GM19238 (cell line): ENCODE measurements at regions not wholly inside any gene's neighbourhood (a gene's known extent, or its start where the extent isn't known, plus 50 kb on each side); places are given as distances from the start of the nearest gene placed in this dataset.
"Not testable (repeated sequence)": the region's sequence is repeated elsewhere in the genome, so short reads cannot be mapped to it uniquely, and the experiment has no call there.

Experiments
- DNase-seq: peaks from one replicate; pipeline ENCODE4 v3.0.0; 2011; ENCODE audit warnings: low spot score; ENCODE audit not compliant: insufficient read length

DNA sequence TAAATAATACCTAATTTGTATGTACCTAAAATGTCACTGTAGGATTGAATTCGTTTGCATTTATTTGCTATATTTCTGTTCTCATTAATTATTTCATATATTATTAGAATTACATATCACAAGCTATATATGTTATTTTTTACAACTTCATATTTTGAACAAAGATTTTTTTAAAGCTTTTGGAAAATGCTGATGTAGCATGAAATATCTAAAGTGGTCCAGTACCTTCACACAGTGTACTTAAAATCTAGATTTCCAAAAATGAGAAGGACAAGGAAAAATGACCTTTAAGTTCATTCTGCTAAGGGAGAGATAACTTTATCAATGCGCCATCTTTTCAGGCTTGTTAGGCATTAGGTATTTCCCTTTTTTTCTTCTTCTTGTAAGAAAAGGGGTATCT, 71.8 kb downstream of the LARP7 start:
- DNase-seq, result no peak

DNA sequence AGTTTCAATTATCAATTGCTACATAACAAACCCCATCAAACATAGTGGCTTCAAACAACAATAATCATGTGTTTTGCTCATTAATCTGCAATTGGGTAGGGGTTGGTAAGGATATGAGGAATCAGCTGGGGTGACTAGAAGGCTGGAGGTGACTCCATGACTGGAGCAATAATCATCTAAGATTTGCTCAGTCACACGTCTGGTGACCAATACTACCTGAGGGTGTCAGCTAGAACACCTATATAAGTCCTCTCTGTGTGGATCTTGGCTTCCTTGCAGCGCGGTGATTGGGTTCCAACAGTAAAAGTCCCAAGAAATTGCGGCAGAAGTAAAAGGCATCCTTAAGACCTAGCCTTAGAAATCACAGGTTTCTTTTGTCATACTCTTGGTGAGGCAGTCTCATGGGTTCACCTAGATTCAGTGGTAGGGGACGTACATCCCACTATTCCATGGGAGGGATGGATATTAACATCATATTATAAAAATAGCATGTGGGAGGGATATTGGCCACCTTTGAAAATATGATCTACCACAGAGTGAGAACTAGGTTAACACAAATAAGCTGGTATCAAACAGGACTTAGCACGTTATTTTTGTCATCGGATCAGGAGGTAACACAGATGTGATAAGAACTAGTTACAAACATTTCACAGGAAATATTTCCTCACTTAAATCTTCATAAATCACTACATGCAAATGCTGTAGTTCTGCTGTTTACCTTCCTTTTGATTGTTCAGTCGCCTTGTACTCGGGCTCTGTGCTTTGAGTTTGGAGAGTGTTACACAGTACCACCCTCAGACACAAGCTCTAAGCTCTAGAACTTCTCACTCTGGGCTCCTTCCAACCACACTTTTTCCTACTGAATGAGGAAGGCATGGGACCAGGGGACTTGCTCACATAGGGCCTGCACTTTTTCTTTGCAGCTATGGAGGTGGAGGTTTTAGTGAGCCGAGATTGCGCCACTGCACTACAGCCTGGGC, 78.3 kb downstream of the LARP7 start:
- DNase-seq, result no peak

DNA sequence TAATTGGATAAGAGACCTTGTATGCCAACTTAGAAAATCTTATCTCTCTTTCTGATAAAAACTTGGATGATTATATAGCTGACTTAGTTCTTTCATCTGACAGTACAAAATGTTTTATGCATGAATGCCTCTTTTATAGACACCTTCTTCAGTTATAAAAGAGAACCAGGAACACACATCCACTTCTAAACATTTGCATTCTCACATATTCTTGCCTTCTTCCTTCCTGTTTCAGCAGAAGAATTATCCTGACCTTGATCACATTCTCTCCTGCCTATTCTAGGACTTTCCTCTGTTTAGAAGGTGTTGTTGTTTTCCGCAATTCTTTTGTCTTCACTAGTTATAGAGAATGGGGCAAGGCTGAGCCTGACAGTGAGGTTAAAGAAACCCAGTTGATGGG, 80.9 kb downstream of the LARP7 start:
- DNase-seq, result no peak

DNA sequence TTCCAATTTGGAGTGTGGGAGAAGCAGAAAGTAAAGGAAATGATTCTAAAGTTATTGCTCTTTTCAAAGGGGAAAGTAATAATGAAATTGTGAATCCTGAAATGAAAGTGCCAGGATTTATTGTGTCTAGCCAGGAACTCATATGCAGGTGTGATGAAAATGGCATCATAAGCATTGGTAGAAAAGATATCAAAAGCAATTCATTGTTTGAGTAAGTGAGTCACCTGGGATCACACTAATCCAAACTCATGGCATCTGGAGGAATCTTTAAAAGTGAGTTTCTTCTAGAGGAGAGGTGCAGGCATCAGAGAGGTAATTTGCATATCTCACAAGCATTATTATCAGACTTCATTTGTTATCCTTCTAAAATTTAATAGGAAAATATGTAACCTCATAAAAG, 84.7 kb downstream of the LARP7 start:
- DNase-seq, result no peak

DNA sequence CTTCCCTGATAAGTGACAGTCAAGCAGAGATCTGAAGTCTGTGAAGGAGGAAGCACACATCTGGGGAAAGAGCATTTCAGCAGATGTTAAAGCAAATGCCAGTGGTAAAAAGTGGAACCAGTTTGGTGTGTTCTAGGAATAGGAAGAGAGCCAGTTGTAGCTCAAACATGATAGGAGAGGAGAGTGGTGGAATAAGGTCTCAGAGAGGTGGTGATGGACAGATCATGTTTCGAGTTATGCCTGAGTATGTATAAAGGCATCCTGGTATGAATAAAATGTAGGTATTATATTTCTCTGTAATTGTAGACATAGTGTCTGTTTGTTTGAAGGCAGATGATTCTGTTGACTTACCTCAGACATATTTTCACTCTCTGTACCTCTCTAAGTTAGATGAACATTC, 89.1 kb downstream of the LARP7 start:
- DNase-seq, result no peak

DNA sequence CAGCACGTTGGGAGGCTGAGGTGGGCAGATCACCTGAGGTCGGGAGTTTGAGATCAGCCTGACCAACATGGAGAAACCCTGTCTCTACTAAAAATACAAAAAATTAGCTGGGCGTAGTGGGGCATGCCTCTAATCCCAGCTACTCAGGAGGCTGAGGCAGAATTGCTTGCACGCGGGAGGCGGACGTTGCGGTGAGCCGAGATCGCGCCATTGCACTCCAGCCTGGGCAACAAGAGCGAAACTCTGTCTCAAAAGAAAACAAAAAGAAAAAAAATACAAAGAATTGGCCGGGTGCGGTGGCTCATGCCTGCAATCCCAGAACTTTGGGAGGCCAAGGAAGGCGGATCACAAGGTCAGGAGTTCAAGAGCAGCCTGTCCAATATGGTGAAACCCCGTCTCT, 90.8 kb downstream of the LARP7 start:
- DNase-seq, result not testable (repeated sequence)

DNA sequence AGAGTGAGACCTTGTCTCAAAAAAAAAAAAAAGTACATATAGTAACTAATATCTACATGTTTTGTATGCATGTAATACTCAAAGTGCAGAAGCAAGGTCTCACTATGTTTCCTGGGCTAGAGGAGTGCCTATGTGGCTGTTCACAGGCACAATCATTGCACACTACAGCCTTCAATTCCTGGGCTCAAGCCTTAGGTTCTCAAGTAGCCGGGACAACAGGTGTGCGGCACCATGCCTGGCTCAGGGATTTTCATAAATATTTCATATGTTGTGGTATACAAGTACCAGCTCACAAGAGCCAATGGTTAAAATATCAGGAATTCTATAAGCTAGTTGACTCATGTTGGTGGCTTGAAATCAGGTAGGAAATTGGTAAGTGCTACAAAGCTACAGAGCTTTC, 94.8 kb downstream of the LARP7 start:
- DNase-seq, result no peak

DNA sequence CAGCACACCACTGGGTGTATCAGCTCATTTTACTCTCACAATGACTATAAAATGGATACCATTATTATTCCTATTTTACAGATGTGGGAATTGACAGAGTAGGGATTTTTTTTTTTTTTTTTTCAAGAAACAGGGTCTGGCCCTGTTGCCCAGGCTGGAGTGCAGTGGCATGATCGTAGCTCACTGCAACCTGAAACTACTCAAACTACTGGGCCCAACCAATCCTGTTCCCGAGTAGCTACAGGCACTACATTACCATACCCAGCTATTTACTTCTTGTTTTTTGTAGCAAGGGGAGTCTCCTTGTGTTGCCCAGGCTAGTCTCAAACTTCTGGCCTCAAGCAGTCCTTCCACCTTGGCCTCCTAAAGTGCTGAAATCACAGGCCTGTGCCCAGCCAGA, 95.2 kb downstream of the LARP7 start:
- DNase-seq, result no peak

DNA sequence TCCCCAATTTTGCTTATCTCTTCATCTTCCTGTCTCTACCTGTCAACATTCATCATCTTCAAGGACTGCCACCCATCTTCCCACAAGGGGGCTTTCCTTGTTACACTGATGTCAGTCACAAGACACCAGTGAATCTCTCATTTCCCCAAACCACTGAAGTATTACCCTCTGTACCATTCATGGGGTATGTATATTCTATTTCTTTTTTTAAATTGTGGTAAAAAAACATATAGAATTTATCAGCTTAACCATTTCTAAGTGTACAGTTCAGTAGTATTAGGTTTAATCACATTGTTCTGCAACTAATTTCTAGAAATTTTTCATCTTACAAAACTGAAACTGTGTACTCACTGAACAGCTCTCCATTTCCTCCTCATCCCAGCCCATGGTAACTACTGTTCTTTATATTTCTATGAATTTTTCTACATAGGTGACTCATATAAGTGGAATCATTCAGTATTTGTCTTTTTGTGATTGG, 98.6 kb downstream of the LARP7 start:
- no peak for DNase-seq

DNA sequence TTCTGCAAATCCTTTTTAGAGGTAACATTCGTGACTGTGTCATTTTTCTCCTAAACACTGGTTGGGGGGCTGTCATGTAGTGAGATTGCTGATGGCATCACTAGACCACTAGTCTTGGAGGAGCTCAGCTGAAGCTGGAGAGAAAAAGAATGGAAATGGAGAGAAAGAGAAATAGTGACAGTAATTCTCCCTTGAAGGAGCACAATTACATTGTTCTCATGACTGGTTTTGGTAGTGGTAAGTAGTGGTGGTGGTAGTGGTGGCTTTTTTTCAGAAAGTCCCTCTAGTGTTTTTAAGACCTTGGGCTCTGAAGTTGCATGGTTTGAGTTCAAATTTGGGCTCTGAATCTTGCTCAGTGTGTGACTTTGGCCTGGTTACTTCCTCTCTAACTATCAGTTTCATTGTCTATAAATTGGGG, 99.8 kb downstream of the LARP7 start:
- DNase-seq, result no peak

DNA sequence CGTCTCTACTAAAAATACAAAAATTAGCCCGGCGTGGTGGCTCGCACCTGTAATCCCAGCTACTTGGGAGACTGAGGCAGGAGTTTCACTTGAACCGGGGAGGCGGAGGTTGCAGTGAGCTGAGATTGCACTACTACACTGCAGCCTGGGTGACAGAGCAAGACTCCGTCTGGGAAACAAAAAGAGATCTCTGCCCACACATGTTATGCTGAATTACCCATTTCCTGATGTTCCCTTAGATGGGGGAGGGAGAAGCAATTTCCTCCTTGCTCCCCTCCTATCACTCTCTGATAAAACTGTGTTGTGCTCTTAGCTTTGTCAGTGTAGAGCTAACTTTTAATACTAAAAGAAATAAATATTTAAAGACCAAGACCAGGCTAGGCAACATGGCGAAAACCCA, 102.5 kb downstream of the LARP7 start:
- no peak for DNase-seq

DNA sequence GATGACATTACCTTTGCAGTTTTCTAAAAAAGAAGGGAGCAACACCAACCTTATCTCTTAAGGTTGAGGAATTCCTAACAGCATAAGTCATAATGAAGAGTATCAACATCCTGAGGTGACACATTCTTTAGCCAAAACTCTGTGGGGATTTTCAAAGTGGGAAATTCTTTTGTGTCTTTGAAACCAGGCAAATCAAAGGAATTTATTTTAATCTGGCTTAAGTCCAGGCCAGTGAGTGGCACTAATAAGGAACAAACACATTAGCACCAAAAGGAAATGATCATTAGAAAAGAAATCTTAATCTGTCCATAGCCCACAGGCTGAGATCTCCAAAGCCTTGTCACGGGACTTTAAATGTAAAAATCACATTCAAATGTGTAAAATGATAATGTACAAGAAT, 110.1 kb downstream of the LARP7 start:
- no peak for DNase-seq

DNA sequence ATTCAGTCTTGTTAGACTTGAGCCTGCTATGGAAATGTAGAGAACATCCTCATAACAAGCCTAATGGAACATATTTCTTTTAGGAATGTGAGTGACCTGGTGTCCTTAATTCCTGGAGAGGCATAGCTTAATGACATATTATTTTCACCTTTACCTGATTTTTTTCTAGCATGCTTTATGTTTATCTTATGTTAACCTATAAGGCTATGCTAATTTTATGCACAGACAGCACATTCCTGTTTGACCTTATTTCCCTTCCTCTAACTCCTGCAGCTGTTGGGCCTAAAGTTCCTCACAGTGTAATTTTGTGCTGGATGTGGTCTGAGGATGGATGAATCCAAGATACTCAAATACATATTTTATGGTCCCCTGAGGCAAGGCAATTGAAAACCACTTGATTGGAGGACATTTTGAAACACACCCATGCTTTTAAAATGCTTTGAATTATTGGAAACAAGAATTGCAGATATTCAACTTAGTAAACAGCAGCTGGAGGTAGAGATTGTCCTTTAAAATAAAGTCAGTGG, 111.5 kb downstream of the LARP7 start:
- no peak for DNase-seq

DNA sequence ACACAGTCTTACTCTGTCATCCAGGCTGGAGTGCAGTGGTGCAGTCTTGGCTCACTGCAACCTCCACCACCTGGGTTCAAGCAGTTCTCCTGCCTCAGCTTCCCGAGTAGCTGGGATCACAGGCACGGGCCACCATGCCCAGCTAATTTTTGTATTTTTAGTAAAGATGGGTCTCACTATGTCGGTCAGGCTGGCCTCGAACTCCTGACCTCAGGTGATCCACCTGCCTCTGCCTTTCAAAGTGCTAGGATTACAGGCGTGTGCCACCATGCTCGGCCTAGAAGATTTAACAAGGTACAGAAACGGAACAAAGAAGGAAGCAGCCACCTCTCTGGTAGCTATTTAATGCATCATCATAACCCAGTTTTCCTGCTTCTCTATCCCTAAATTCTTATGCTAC, 113.8 kb downstream of the LARP7 start:
- DNase-seq, result not testable (repeated sequence)

DNA sequence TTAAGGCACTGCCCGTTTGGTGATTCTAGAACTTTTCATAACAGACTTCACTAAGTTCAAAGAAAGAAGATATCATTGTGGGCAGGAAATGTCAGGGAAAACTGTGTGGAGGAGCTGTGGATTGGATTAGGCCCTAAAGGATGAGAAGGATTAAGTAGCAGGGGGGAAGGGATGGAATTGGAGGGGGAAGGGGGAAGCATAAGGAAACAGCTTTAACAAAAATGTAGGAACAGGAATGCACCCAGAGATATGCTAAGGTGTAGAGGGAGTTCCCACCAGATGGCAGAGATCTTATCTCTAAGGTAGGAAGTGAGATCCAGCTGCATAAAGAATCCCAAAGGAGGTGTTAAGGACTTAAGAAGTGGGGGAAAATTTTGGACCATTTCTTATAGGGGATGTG, 114.5 kb downstream of the LARP7 start:
- DNase-seq, result no peak

DNA sequence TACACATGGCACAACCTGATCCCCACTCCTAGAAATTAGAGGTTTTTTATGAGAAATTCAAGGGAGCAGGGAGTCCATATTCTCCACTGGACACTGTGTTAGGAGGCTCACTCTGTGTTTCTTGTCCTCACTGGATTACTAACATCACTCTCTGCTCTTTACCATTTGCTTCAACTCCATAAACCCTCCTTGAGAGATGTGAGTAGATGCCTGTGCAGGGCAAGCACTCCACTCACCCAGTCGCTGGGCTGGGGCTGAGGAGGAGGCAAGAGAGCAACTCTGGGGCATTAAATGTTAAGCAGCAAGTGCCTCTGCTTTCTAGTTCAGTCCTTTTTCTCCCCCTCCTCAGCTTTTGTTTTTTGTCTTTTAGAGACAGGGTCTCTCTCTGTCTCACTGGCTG, 115.1 kb downstream of the LARP7 start:
- DNase-seq, result no peak

DNA sequence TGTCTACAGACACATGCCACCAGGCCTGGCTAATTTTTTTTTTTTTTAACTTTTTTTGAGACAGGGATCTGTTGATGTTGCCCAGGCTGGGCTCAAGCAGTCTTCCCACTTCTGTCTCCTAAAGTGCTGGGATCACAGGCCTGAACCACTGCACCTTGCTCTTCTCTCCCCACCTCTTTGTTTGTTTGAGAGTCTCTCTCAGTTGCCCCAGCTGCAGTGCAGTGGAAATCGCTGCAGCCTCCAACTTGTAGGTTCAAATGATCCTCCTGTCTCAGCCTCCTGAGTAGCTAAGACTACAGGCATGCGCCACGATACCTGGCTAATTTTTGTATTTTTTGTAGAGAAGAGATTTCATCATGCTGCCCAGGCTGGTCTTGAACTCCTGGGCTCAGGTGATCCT, 115.6 kb downstream of the LARP7 start:
- no peak for DNase-seq

DNA sequence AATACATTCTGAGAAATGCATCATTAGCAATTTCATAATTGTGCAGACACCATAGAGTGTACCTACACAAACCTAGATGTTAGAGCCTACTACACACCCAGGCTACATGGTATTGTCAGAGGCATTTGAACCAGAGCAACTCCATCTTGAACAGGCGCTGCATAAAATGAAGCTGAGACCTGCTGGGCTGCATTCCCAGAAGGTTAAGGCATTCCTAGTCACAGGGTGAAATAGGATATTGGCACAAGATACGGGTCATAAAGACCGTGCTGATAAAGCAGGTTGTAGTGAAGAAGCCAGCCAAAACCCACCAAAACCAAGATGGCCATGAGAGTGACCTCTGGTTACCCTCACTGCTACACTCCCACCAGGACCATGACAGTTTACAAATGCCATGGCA, 116.4 kb downstream of the LARP7 start:
- no peak for DNase-seq

DNA sequence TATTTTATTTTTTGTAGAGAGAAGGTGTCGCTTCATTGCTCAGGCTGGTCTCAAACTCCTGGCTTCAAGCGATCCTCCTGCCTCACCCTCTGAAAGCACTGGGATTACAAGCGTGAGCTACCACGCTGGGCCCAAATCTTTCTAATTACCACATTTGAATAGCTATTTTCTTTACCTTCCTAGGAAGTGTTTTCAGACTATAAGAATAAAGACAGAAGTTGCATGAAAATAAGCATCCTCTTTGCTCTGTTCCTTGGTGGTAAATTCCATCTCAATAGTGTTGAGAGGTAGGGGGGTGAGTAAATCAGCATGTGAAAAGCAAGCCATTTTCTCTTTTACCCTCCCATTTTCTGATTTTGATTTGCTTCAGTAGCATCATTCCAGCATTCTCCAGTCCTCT, 122.4 kb downstream of the LARP7 start:
- DNase-seq, result no peak

DNA sequence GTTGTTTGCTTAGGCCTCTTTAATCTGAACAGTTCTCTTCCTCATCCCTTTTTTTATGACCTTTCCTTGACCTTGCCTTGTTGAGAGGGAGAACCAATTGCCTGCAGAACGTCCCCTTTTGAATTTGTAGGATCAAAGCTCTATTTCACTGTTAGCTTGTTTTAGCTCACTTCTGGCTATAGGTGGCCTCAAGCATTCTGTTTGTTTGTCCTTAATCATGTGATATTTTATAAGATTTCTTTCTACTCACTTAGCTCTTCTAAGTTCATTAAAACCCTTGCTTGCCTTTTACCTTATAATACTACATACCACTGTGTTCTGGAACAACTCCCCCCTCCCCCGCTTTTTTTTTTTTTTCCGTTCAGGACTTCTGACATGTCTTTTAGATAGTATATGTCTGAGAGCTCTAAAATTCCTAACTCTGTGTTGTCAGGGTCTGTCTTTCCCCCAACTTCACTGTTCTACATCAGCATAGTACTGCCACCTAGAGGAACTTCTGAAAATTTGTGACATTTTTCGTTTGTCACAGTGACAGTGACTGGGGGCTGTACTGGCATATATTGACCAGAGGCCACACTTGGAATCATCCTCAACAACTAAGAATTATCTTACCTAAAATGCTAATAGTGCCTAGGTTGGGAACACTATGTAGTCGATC, 128.5 kb downstream of the LARP7 start:
- peak; percentile 14 for DNase-seq

DNA sequence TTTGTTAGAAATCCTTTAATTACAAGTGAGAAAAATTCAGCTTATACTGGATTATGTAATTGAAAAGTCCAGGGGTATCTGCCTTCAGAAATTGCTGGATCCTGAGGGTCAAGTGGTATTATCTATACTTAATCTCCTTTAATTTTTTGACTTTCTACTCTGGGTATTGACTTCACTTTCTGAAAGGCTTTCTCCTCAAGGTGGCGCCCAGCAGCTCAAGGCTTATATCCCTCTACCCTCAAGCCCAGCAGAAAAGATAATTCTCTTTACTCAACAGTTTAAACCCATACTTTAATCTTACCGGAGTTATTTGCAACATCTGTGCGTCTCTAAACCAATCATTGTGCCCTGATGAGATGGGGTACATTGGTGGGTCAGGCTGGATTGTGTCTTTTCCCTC, 129.5 kb downstream of the LARP7 start:
- DNase-seq, result no peak

DNA sequence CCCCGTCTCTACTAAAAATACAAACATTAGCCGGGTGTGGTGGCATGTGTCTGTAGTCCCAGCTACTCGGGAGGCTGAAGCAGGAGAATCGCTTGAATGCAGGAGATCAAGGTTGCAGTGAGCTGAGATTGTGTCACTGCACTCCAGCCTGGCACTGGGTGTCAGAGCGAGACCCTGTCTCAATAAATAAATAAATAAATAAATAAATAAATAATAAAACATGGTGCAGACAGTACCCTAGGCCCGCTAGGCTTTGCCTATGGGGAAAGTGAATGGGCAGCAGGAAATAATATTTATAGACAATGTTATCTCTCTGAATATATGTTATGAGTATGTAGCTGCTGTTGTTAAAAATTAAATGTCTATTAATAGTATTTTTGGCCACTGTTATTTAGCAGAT, 130.4 kb downstream of the LARP7 start:
- no peak for DNase-seq
